C1 segment of cervical spinal cord (tissue), 14 donors: ENCODE measurements at regions not wholly inside any gene's neighbourhood (a gene's known extent, or its start where the extent isn't known, plus 50 kb on each side); places are given as distances from the start of the nearest gene placed in this dataset.
"Not testable (repeated sequence)": the region's sequence is repeated elsewhere in the genome, so short reads cannot be mapped to it uniquely, and the experiment has no call there.

Source experiments
- DNase-seq, 14 donors: peaks; one replicate each; lab custom pipeline; 2025; lab: John Stamatoyannopoulos, UW

DNA sequence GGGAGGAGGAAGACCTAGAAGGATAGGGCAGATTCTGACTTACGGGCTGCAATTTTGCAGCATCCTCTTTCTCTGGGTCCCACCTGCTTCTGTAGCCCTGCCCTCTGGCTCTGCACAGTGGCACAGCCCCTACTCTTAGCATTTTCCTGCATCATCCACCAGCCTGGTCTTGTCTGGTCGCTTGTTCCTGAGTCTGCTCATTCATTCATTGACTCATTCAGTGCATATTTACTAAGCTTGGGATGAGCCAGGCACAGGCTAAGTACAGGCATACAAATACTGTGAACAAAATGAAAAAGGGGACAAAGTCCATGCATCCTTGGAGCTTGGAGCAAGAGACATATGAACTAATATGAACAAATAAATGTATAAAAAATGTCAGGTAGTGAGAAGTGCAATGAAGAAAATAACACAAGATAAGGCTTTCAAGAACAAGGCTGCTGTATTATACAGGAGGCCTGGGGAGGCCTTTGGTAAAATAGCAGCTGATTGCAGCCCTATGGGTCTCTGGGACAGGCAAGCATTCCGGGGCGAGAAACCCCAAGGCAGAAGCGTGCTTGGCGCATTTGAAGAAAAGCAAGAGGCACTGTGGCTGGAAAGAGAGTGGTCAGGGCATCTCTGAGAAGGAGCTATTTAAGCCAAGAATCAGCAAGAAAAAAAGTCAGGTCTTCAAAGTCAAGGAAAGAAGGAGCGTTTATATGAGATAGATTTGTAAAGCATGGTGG lies 108.0 kb upstream of the ALX4 start:
- DNase-seq, result no peak

- no peak for DNase-seq
Measured at GRCh38 chr11:44418456-44418830, 108.5 kb upstream of the ALX4 start.

GRCh38 chr11:44421090-44421675 lies 111.2 kb upstream of the ALX4 start:
- DNase-seq, result no peak

DNA sequence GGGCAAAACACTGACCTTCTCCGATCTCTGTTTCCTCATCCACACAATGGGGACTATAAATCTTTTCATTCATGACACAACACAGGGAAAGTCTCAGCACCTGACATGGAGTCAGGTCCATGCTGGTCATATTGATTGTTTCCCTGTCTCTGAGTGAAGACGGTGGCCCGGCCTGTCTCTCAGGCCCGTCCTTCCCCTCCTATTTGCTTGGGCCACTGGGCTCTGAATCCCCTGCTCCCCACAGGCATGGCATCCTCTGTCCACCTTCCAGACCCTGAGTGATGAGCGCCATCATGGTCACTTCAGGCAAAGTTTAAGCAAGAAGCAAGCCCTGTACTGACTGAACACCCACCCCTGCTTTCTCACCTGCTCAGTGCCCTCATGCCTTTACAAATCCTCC lies 113.3 kb upstream of the ALX4 start:
- DNase-seq, result no peak

DNA sequence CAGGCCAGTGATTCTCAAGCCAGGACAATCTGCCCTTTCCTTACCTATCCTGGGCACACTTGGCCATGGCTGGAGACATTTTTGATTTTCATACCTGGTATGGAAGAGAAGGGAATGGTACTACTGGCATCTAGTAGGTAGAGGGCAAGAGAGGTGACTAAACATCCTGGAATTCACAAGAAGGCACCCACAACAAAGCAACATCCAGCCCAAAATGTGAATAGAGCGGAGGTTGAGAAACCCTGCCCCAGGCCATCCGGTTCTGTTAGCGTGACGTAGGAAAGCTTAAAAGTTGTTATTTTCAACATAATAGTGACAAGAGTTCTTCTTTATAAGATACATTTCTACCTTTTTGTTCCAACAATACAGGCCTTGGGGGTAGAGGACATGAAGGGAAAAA lies 114.9 kb upstream of the ALX4 start:
- no peak for DNase-seq

DNA sequence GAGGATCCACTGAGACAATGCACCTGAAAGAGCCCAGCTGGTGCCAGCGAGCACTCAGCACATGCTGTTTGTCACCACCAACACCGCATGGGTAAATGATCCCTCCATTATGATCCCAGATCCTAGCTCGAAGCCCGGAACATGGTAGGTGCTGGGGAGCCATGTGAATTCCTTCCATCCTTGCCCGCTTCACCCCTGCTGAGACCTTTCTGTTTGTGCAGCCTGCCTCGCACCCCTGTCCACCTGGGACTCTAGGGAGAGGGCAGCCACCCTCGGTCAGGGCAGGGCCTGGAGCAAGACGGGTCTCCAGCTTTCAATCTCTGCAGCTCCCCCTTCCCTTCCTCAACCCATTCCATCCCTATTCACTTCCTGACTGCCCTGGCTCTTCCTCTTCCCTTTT lies 116.2 kb upstream of the ALX4 start:
- no peak for DNase-seq

GRCh38 chr11:44426958-44427357 lies 117.0 kb upstream of the ALX4 start:
- DNase-seq, result no peak

DNA sequence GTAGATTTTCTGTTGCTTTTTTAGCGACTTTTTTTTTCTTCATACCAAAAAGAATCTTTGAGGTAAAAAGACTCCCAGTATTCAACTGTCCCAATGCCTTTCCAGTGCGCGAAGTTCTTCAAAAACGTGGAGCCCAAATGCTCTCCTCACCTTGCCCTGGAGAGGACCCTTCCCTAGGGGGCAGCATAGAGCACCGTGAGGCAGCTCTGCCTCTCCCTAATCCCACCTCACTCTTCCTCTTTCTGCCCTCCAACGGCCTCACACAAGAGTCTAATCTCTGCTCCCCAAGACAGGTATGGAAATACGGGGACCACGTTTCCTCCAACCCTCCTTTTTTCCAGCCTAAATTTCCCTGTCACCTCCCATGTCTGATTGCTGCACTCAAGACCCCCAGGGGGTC lies 117.5 kb upstream of the ALX4 start:
- no peak for DNase-seq

GRCh38 chr11:44430140-44430539 lies 120.2 kb upstream of the ALX4 start:
- DNase-seq, result no peak

GRCh38 chr11:44434191-44434590 lies 124.3 kb upstream of the ALX4 start:
- DNase-seq, result no peak

- DNase-seq, result no peak
Measured at GRCh38 chr11:44437122-44437521, 127.2 kb upstream of the ALX4 start.

DNA sequence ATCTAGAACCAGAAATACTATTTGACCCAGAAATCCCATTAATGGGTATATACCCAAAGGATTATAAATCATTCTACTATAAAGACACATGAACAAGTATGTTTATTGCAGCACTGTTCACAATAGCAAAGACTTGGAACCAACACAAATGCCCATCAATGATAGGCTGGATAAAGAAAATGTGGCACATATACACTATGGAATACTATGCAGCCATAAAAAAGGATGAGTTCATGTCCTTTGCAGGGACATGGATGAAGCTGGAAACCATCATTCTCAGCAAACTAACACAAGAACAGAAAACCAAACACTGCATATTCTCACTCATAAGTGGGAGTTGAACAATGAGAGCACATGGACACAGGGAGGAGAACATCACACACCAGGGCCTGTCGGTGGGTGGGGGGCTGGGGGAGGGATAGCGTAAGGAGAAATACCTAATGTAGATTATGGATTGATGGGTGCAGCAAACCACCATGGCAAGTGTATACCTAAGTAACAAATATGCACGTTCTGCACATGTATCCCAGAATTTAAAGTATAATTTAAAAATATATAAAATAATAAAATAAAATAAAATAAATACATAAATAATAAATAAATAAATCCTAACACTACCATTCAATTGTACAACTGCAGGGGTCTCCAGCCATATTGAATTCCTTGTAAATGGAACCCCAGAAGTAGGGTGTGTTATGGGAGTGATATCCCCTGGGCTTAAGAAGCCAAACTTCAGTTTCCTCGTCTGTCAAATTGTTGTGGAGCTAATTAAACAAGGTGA lies 122.4 kb upstream of the CD82 start:
- DNase-seq, result not testable (repeated sequence)

GRCh38 chr11:44443836-44444769 lies 121.4 kb upstream of the CD82 start:
- no peak for DNase-seq

DNA sequence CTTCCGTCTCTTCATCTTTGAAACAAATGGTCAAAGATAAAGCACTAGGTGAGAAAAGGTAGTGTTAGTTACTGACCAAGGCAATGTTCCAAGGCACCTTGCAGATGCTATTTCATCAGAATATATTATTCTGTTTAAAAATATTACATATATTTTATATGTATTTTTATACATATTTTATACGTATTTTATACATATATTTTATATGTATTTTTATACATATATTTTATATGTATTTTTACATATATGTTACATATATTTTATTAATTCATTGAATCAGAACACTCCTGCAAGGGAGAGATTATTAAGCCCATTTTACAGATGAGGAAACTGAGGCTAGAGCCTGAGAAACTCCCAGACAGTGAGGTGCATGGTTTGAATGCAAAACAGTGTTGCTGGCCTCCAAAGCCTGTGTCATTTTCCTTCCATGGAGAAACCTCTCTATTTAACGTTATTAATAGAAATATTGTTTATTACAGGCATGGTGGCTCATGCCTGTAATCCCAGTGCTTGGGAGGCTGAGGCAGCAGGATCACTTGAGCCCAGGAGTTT lies 120.6 kb upstream of the CD82 start:
- DNase-seq, result no peak

DNA sequence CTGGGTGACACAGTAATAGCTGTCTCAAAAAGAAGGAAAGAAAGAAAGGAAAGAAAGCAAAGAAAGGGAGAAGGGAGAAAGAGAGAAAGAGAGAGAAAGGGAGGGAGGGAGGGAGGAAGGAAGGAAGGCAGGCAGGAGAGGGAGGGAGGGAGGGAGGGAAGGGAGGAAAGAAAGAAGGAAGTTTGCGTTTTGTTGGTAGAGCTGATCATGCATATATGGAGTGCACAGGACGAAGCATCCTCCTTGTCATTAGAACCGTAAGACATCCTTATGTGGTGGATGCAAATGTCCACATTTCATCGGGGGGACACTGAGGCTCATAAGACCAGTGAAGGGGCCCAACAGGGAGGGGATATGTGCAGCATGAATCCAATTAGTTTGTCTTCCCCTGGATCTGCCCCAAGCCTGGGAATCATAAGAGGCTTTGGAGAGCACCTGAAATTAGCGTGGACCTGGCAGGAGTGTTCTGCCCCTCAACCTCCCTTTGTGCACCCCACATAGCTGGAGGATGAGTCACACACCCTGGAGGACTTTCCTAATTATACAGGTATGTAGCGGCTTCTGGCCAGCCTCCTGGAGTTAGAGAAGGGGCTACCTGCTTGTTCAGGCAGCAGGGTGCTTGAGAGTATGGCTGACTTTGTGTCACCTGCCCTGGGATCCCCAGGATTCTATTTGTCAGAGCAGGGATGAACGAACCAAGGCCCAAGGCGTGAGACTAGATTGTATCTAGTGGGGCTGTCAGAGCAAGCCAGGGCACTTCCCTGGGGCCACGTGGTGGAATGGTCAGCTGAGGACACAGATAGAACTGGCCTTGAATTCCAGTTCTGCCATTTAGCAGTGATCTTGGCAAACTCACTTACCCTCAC lies 119.7 kb upstream of the CD82 start:
- no peak for DNase-seq

DNA sequence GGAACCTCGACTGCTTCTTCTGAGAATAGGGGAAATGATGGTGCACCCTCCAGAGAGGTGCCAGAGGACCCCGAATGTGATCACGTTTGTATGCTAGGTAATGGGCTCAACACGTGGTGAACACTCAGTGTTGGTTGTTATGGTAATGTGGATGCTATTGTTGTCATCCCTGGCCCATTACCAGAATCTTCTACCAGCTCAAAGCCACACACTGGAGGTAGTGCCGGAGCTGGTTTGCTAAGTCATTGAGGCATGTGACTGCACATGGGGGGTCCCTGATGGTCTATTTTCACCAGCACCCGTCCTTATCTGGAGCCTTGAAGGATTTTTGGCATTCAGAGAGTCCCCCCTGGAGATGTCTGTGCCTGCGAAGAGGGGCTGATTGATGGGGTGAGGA lies 119.1 kb upstream of the CD82 start:
- no peak for DNase-seq

- no peak for DNase-seq
Measured at GRCh38 chr11:44446996-44447771, 118.3 kb upstream of the CD82 start.

GRCh38 chr11:44450295-44450932 lies 115.0 kb upstream of the CD82 start:
- no peak for DNase-seq

GRCh38 chr11:44451706-44452105 lies 113.8 kb upstream of the CD82 start:
- DNase-seq, result no peak
